Esophagus (tissue), 2 donors: ENCODE measurements at regions not wholly inside any gene's neighbourhood (a gene's known extent, or its start where the extent isn't known, plus 50 kb on each side); places are given as distances from the start of the nearest gene placed in this dataset.
"Not testable (repeated sequence)": the region's sequence is repeated elsewhere in the genome, so short reads cannot be mapped to it uniquely, and the experiment has no call there.

Experiments
- H3K27ac ChIP-seq, 2 donors: one replicate each; pipeline ENCODE4 v1.5.1; 2013; ENCODE audit warnings: low read depth in 2 of 2, mild to moderate bottlenecking in 2 of 2, inconsistent platforms in 1 of 2, low read length in 1 of 2, moderate library complexity in 1 of 2
- H3K27me3 ChIP-seq, 2 donors: one replicate each; pipeline ENCODE4 v1.6.1; 2013; ENCODE audit warnings: low read length in 2 of 2, control low read depth in 1 of 2, mild to moderate bottlenecking in 1 of 2; ENCODE audit not compliant: insufficient read depth in 2 of 2, control insufficient read depth in 1 of 2
- H3K36me3 ChIP-seq, 2 donors: one replicate each; pipeline ENCODE4 v1.6.1; 2013; ENCODE audit warnings: low read length in 1 of 2; ENCODE audit not compliant: control insufficient read depth in 2 of 2, insufficient read depth in 2 of 2
- H3K4me1 ChIP-seq, 2 donors: one replicate each; pipeline ENCODE4 v1.6.1; 2013; ENCODE audit warnings: low read length in 1 of 2; ENCODE audit not compliant: control insufficient read depth in 2 of 2, insufficient read depth in 2 of 2
- H3K4me3 ChIP-seq, 2 donors: one replicate each; pipeline ENCODE4 v1.5.1; 2013; ENCODE audit warnings: low read length in 2 of 2, mild to moderate bottlenecking in 2 of 2, low read depth in 1 of 2, moderate library complexity in 1 of 2
- H3K9me3 ChIP-seq, 2 donors: one replicate each; pipeline ENCODE4 v1.6.1; 2013; ENCODE audit warnings: mild to moderate bottlenecking in 2 of 2, low read depth in 1 of 2, low read length in 1 of 2, moderate library complexity in 1 of 2; ENCODE audit not compliant: control insufficient read depth in 2 of 2, insufficient read depth in 1 of 2
- WGBS, 2 donors: extraction: QIAGEN DNeasy Blood & Tissue Kit; methylation state at CpG; one replicate each; pipeline ENCODE4 v1.1.7; 2013; 5-methylcytosine and 5-hydroxymethylcytosine counted together
- donor health status: healthy with polysubstance abuse.
- donor health status: Bipolar disorder and iron deficiency.

DNA sequence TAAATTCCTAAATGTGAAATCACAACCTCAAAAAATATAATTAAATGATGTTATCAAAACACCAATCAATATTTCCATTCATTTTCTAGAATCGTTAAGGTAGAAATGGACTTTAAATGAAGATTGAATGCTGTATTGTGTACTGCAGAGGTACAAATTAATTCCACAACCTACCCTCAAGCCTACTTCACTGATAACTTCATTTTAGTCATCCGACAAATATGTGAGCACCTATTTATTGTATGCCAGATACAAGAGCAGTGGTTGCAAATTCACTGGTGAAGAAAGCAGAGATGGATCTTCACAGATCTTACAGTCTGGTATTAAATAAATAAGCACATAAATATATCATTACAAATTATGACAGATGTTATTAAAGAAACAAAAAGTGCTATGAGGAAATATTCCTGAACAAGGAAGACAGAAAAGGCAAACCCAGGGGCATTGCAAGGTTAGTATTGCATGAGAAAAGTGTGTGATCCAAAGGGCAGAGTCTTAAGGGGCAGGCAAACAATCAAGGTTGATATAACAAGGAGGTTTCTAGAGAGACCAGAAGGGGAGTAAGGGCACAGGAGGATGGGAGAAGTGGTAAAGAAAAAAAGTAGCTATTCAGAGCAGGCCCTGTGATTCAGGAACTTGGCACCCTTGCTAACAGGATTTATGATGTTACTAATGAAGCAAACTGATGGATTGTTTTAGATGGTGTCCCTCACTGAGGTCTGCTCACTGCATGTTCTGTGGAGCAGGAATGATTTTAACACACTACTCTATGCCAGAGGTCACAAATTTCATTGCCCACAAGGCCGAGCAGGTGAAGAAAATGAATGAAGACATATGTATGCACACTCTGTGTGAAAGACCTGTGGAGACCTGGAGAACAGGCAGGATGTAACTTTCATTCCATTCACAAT, 128.0 kb upstream of the CCDC150 start:
- H3K27ac ChIP-seq = peak overlapping the region; percentile 45 to 52
- H3K4me1 ChIP-seq = peaks cover 4 to 17% of the 10 kb centered on the region in 2 donors

DNA sequence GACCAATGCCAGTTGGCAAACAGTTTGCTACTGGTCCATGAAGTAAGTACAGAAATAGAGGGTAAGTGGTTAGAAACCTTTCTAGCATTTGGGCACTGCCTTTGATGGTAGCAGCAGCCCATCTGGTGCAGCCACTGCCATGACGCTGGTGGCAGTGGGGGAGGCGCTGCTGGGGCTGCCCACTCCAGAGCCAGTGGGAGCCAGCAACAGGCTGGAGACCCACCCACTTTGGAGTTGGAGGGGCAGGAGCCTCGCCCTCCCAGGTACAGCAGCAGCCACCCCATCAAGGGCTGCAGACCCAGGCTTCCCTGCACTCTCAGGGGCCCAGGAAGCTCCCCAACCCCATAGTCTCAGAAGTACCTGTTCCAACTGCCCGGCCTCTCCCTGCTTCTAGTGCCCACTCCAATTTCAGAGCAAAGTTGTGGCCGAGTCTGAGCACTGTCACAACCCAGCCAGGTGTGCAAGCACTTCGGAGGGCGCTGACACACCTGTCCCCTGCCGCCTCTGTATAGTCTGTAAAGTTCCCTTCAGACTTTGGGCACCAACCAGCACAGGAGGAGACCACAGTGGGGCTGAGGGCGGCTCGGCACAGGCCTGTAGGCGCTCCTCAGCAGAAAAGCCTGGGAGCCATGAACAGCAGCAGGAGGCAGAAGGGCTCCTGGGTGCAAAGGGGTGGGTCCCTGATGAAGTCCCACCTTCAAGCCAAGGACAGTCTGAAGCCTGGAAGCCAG, 125.6 kb upstream of the CCDC150 start:
- Histone ChIP-seq H3K9me3 (no peaks in the 10 kb centered on the region), H3K4me1 (peaks cover 4 to 17% of the 10 kb centered on the region in 2 donors), H3K27ac (peak overlapping the region; percentile 74 to 85), H3K27me3 (no peaks in the 10 kb centered on the region), H3K36me3 (no peaks in the 10 kb centered on the region), H3K4me3 (no peak overlapping the region)
- WGBS, 2 donors = 87 to 90% methylated on average over 11 of the region's 11 CpGs

More for the DNA sequence above, 128.0 kb upstream of the CCDC150 start:
- Histone ChIP-seq H3K4me3 (no peak overlapping the region), H3K27me3 (no peaks in the 10 kb centered on the region), H3K36me3 (no peaks in the 10 kb centered on the region), H3K9me3 (no peaks in the 10 kb centered on the region)
- WGBS, 2 donors = 49 to 51% methylated on average over 3 of the region's 3 CpGs

DNA sequence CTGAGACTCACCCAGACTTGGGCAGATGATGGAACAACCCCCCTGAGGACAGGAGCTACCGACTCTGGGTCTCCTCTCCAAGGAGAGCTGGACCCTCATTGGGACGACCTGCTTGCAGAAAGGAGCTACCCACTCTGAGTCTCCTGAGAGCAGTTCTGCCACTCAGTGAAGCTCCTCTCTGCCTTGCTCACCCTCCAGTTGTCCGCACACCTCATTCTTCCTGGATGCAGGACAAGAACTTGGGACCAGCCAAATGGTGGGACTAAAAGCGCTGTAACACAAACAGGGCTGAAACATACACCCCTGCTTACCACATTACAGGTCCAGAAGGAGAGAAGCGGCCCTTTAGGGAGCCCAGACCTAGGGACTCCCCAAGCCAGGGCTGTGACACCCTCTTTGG, 124.9 kb upstream of the CCDC150 start:
- peak overlapping the region; percentile 74 to 85 for H3K27ac ChIP-seq
- H3K4me3 ChIP-seq = peak overlapping the region in 1 of 2 donors; percentile 6
- peaks cover 4 to 17% of the 10 kb centered on the region in 2 donors for H3K4me1 ChIP-seq
- no peaks in the 10 kb centered on the region for H3K36me3 ChIP-seq
- 58 to 70% methylated on average over 5 of the region's 5 CpGs for WGBS, 2 donors
- H3K9me3 ChIP-seq = no peaks in the 10 kb centered on the region
- no peaks in the 10 kb centered on the region for H3K27me3 ChIP-seq

GRCh38 chr2:196515051-196515450, 124.5 kb upstream of the CCDC150 start:
- Histone ChIP-seq H3K27ac (peak overlapping the region; percentile 74 to 85), H3K27me3 (no peaks in the 10 kb centered on the region), H3K4me3 (peak overlapping the region in 1 of 2 donors; percentile 6), H3K4me1 (peaks cover 4 to 17% of the 10 kb centered on the region in 2 donors), H3K9me3 (no peaks in the 10 kb centered on the region), H3K36me3 (no peaks in the 10 kb centered on the region)
- 51 to 68% methylated on average over 11 of the region's 11 CpGs for WGBS, 2 donors

DNA sequence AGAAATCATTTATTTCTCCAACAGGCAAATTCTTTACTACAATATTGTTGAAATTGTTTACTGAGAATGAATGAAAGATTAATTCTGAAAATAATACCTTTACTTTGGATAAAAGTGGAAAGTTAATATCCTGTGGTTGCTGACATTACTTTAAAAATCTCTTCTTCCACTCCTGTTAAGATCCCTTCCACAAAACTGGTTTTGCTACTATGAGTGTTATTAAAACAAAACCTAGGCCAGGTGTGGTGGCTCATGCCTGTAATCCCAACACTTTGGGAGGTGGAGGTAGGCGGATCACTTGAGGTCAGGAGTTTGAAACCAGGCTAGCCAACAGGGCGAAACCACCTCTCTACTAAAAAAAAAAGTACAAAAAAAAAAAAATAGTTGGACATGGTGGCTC, 123.9 kb upstream of the CCDC150 start:
- Histone ChIP-seq H3K36me3 (no peaks in the 10 kb centered on the region), H3K27ac (peak overlapping the region; percentile 82 to 85), H3K4me3 (no peak overlapping the region), H3K4me1 (peaks cover 4 to 17% of the 10 kb centered on the region in 2 donors), H3K9me3 (no peaks in the 10 kb centered on the region), H3K27me3 (no peaks in the 10 kb centered on the region)
- WGBS, 2 donors = 55 to 63% methylated on average over 2 of the region's 2 CpGs

DNA sequence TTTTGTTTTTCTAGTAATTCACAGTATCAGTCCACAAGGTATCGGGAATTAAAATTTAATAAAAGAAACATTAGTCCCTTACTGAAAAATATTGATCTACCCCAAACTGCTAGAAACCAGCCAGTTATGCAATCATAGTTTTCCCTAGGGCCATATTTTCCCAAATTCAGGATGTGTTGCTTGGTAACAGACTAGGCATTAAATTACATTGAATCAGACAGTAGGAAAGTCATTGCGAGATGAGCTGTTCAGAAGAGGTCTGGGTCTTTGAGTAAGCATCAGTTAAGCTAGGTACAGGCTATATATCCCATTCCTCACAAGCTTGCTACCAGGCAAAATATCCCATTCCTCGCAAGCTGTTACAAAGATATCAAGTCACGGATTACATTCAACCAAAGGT, 123.0 kb upstream of the CCDC150 start:
- Histone ChIP-seq H3K4me1 (peaks cover 4 to 17% of the 10 kb centered on the region in 2 donors), H3K27ac (no peak overlapping the region), H3K4me3 (no peak overlapping the region), H3K36me3 (no peaks in the 10 kb centered on the region), H3K27me3 (no peaks in the 10 kb centered on the region), H3K9me3 (no peaks in the 10 kb centered on the region)
- WGBS, 2 donors = 91 to 93% methylated on average over 4 of the region's 4 CpGs

- 67 to 68% methylated on average over 4 of the region's 4 CpGs for WGBS, 2 donors
- H3K4me3 ChIP-seq = no peak overlapping the region
Observed at GRCh38 chr2:196520605-196521004, 118.9 kb upstream of the CCDC150 start.

GRCh38 chr2:196526981-196527725, 112.4 kb upstream of the CCDC150 start:
- H3K9me3 ChIP-seq, H3K27me3 ChIP-seq, H3K4me3 ChIP-seq, H3K27ac ChIP-seq, H3K4me1 ChIP-seq, H3K36me3 ChIP-seq: not testable (repeated sequence)
- 81 to 90% methylated on average over 15 to 23 of the region's 28 CpGs for WGBS, 2 donors

More at GRCh38 chr2:196520605-196521004, 118.9 kb upstream of the CCDC150 start:
- Histone ChIP-seq H3K36me3 (no peaks in the 10 kb centered on the region), H3K27me3 (no peaks in the 10 kb centered on the region), H3K4me1 (no peaks in the 10 kb centered on the region), H3K9me3 (no peaks in the 10 kb centered on the region), H3K27ac (no peak overlapping the region)

- Histone ChIP-seq H3K27ac (no peak overlapping the region), H3K9me3 (no peaks in the 10 kb centered on the region), H3K27me3 (no peaks in the 10 kb centered on the region), H3K4me1 (no peaks in the 10 kb centered on the region), H3K36me3 (no peaks in the 10 kb centered on the region), H3K4me3 (no peak overlapping the region)
- 65 to 73% methylated on average over 1 of the region's 1 CpG for WGBS, 2 donors
Observed at GRCh38 chr2:196528486-196529223, 110.9 kb upstream of the CCDC150 start.
